Activated CD4-positive, alpha-beta memory T cell treated with anti-CD3 and anti-CD28 coated beads for 36 hours (primary cell): ENCODE measurements at regions not wholly inside any gene's neighbourhood (a gene's known extent, or its start where the extent isn't known, plus 50 kb on each side); places are given as distances from the start of the nearest gene placed in this dataset.

Experiments used
- CTCF ChIA-PET: fragments of 350-600 bp; sonication (Branson Sonifier 250); formaldehyde crosslinking; loops from one replicate; lab custom pipeline; 2021; ENCODE audit warnings: antibody characterized with exemption, inconsistent platforms; lab: Charles Lee
- POLR2A ChIA-PET: fragments of 350-600 bp; sonication (Branson Sonifier 250); formaldehyde crosslinking; loops from one replicate; lab custom pipeline; 2021; ENCODE audit warnings: antibody characterized with exemption; lab: Charles Lee
- DNase-seq: peaks from one replicate; pipeline ENCODE4 v3.0.0-alpha.2; 2020
- H3K27ac Mint-ChIP-seq: one replicate; pipeline ENCODE4 v1.8.0; 2021; ENCODE audit warnings: mixed read lengths
- H3K27me3 Mint-ChIP-seq: one replicate; pipeline ENCODE4 v1.8.0; 2021; ENCODE audit warnings: mixed read lengths
- H3K36me3 Mint-ChIP-seq: one replicate; pipeline ENCODE4 v1.8.0; 2021; ENCODE audit warnings: mixed read lengths
- H3K4me1 Mint-ChIP-seq: one replicate; pipeline ENCODE4 v1.8.0; 2021; ENCODE audit warnings: low read depth, mixed read lengths
- H3K4me3 Mint-ChIP-seq: one replicate; pipeline ENCODE4 v1.8.0; 2021; ENCODE audit warnings: mild to moderate bottlenecking, mixed read lengths
- H3K9me3 Mint-ChIP-seq: one replicate; pipeline ENCODE4 v1.8.0; 2021; ENCODE audit warnings: mixed read lengths
- intact Hi-C: fragments of 100-400 bp; cut with micrococcal nuclease; formaldehyde crosslinking; loops from one replicate; pipeline ENCODE4 v1.15.1; 2023

DNA sequence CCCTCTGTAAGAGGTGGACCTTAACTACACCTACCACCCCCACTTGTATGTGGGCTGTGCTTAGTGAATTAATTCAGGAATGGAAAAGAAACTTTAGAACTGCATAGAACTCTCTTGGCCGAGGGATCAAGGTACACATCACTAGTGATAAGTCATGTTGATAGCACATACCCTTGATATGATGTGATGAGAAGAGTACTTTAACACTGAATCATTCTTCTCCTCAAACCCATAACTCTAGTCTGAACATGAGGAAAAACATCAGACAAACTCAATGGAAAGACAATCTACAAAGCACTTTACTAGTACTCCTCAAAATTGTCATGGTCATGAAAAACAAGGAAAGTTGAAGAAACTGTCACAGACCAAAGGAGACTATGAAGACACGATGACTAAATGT, 87.6 kb downstream of the P2RY1 start:
- no peak overlapping the region for H3K27ac Mint-ChIP-seq
- H3K4me3 Mint-ChIP-seq: no peak overlapping the region
- ChIA-PET POLR2A (no interaction called here), CTCF (no interaction called here)
- H3K9me3 Mint-ChIP-seq: no peaks in the 10 kb centered on the region
- H3K36me3 Mint-ChIP-seq: no peaks in the 10 kb centered on the region
- no peaks in the 10 kb centered on the region for H3K27me3 Mint-ChIP-seq
- H3K4me1 Mint-ChIP-seq: no peaks in the 10 kb centered on the region
- DNase-seq: no peak
- intact Hi-C loops: no loop called here

DNA sequence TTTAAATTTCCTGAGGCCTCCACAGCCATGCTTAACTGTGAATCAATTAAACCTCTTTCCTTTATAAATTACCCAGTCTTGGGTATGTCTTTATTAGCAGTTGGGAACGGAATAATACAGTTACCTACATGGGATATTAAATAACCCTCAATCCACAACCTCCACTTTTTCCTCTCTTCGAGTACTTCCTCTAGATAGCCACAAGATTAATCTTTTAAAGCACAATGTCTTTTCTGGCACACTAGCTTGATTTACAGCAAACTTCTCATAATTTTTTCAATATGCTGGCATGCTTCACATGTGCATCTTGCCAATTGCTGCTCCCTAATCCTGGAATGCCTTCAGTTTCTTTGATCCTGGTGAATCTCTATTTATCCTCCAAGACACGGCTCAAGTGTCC, 92.2 kb downstream of the P2RY1 start:
- POLR2A ChIA-PET: no interaction called here
- Mint-ChIP-seq H3K4me3 (no peak overlapping the region), H3K27me3 (no peaks in the 10 kb centered on the region), H3K4me1 (no peaks in the 10 kb centered on the region), H3K27ac (no peak overlapping the region), H3K36me3 (no peaks in the 10 kb centered on the region), H3K9me3 (no peaks in the 10 kb centered on the region)
- DNase-seq: no peak
- CTCF ChIA-PET: no interaction called here
- intact Hi-C loops: no loop called here

DNA sequence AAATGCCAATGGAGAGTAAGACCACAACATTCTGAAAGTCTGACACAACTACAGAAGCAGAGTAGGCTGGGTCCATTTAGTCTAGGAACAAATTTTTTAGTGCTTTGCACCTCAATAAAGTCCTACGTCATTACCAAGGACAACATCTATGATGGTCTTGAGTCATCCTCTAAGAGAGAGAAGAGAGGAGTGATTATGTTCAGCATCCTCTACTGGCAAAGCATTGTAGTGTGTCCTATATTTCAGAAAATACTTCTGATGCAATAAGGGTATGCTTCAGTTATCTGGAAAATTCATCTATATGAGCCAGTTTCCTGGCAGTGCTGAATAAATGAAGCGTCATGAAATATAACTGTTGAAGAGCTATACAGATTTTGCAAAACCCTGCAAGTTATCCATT, 95.6 kb downstream of the P2RY1 start:
- no peaks in the 10 kb centered on the region for H3K27me3 Mint-ChIP-seq
- no peak overlapping the region for H3K27ac Mint-ChIP-seq
- no peak for DNase-seq
- no peaks in the 10 kb centered on the region for H3K36me3 Mint-ChIP-seq
- no peak overlapping the region for H3K4me3 Mint-ChIP-seq
- ChIA-PET POLR2A (no interaction called here), CTCF (no interaction called here)
- H3K4me1 Mint-ChIP-seq: no peaks in the 10 kb centered on the region
- no peaks in the 10 kb centered on the region for H3K9me3 Mint-ChIP-seq
- intact Hi-C loops: no loop called here

DNA sequence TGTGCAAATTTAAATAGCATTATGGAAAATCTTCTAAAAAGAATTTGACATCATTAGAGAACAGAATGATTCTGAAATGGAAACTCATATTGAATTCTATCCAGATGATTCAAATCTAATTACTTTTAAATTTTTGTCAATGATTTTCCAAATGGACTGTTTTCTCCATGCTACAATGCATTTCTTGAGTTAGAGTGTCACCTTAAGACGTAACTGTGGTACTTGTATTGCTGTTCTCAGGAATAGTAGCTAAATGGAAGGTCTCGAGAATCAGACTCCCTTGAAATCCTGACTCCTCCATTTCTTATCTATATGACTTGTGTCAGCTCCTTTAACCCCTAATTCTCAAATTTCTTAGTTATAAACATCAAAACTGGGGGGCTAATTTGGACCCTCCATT, 102.3 kb downstream of the P2RY1 start:
- Mint-ChIP-seq H3K9me3 (no peaks in the 10 kb centered on the region), H3K4me3 (no peak overlapping the region), H3K27ac (no peak overlapping the region), H3K27me3 (no peaks in the 10 kb centered on the region), H3K36me3 (no peaks in the 10 kb centered on the region), H3K4me1 (no peaks in the 10 kb centered on the region)
- no peak for DNase-seq
- ChIA-PET CTCF (no interaction called here), POLR2A (no interaction called here)
- intact Hi-C loops: no loop called here

DNA sequence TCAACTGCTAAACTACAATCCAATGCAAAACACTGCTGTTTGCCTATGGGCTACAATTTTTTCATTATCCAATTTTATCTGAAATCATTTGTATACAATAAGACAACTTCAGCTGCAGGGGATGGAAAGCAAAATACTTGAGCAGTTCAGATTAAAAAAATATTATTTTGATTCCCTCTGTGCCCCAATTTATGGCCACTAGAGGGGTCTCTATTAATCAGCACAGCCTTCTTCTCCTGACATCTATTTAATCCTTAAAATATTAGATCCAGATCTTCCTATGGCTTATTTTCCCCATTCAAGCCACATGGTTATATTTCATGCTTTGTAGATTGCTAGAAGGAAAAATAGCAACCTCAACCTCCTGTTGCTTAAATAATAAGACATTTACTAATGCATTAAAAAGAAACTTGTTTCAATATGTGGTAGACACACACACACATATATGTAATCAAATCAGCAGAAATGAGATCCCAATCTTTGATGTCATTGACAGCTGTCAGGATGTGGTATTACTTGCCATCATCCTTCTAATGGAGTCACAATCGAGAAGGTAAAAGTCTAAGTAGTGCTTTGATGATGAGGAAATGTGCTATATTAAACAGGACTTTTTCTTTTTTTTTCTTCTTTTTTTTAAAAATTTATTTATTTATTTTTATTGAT, 104.2 kb downstream of the P2RY1 start:
- no peak overlapping the region for H3K4me3 Mint-ChIP-seq
- POLR2A ChIA-PET: no interaction called here
- CTCF ChIA-PET: no interaction called here
- no peak overlapping the region for H3K27ac Mint-ChIP-seq
- peaks cover 3% of the 10 kb centered on the region for H3K27me3 Mint-ChIP-seq
- H3K4me1 Mint-ChIP-seq: no peaks in the 10 kb centered on the region
- DNase-seq: no peak
- no peaks in the 10 kb centered on the region for H3K36me3 Mint-ChIP-seq
- intact Hi-C loops: no loop called here
- no peaks in the 10 kb centered on the region for H3K9me3 Mint-ChIP-seq

DNA sequence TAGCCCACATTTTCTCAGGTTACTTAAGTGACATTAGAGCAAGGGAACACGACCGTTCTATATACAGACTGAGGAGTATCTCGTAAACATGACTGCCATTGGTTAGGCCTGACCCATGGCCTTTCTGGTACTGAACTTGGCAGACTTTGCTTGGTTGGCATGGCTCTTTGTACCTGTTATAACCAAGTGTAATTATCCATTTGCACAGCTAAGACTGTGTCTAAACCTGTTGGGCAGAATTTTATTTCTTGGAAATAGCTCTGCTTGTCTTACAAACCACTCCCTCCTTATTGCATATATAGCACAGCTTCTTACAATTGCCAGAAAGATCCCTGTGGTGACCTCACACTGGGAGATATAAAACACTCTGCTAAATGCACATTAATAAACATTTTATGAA, 106.9 kb downstream of the P2RY1 start:
- CTCF ChIA-PET: no interaction called here
- DNase-seq: no peak
- Mint-ChIP-seq H3K27me3 (peaks cover 3% of the 10 kb centered on the region), H3K4me1 (no peaks in the 10 kb centered on the region), H3K9me3 (no peaks in the 10 kb centered on the region), H3K4me3 (no peak overlapping the region), H3K36me3 (no peaks in the 10 kb centered on the region), H3K27ac (no peak overlapping the region)
- POLR2A ChIA-PET: no interaction called here
- intact Hi-C loops: no loop called here

DNA sequence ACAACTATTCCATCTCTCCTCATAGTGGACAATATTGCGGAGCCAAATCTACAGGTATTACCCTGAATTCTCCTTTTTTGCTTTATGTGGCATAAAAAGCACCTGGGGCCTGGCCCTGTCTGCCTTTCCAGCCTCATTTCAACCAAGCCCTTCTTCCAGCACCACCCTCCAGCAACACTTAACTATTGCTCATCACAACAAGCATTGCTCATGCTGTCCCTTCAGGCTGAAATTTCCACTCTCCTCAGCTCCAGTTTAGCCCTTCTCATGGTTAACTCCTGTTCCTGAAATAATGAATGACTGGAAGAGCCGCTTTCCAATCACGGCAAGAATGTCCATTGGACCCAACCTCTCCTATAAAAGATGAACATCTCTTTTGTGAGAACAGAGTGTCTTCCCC, 107.4 kb downstream of the P2RY1 start:
- Mint-ChIP-seq H3K27me3 (peaks cover 3% of the 10 kb centered on the region), H3K4me3 (no peak overlapping the region), H3K9me3 (no peaks in the 10 kb centered on the region), H3K4me1 (no peaks in the 10 kb centered on the region), H3K36me3 (no peaks in the 10 kb centered on the region), H3K27ac (no peak overlapping the region)
- intact Hi-C loops: no loop called here
- no peak for DNase-seq
- ChIA-PET POLR2A (no interaction called here), CTCF (no interaction called here)

DNA sequence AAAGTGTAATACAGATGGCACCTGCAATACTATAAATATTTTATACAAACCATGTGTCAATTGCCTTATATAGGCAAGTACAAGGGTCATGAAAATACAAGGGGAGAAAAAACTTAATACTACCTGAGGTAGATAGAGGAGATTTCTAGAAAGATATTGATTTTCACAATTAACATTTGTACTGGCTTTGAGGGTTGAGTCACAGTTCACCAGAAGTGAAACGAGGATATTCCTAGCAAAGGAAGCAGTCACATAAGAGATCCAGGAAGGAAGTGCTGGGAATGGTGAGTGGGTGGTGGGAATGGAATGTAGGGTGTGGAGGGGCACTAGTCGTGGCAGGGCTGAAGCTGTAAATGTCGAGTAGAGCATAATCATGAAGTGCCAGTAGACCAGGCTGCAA, 108.7 kb downstream of the P2RY1 start:
- intact Hi-C loops: no loop called here
- no peak for DNase-seq
- H3K9me3 Mint-ChIP-seq: no peaks in the 10 kb centered on the region
- H3K4me3 Mint-ChIP-seq: no peak overlapping the region
- H3K36me3 Mint-ChIP-seq: no peaks in the 10 kb centered on the region
- H3K4me1 Mint-ChIP-seq: no peaks in the 10 kb centered on the region
- H3K27me3 Mint-ChIP-seq: peaks cover 3% of the 10 kb centered on the region
- ChIA-PET CTCF (no interaction called here), POLR2A (no interaction called here)
- H3K27ac Mint-ChIP-seq: no peak overlapping the region

DNA sequence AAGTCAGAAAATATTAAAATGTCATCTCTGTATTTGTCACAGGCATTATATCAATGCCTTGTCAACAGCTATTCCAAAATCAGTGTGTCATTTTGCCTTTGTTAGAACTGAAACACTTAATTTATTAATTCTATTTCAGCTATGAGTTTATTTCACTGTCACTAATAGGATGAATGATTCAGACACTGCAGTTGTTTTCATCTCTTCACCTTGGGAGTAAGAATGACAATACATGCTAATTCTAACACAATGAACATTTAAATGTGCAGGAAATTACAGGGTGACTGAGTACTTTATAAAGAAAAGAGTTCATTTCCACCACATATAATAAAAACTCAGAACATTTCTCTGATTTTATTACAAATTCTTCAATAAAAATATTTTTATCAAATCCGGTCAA, 109.7 kb downstream of the P2RY1 start:
- no peaks in the 10 kb centered on the region for H3K9me3 Mint-ChIP-seq
- intact Hi-C loops: no loop called here
- H3K27me3 Mint-ChIP-seq: peaks cover 3% of the 10 kb centered on the region
- CTCF ChIA-PET: no interaction called here
- H3K4me1 Mint-ChIP-seq: no peaks in the 10 kb centered on the region
- POLR2A ChIA-PET: no interaction called here
- no peak for DNase-seq
- H3K27ac Mint-ChIP-seq: no peak overlapping the region
- H3K36me3 Mint-ChIP-seq: no peaks in the 10 kb centered on the region
- H3K4me3 Mint-ChIP-seq: no peak overlapping the region

DNA sequence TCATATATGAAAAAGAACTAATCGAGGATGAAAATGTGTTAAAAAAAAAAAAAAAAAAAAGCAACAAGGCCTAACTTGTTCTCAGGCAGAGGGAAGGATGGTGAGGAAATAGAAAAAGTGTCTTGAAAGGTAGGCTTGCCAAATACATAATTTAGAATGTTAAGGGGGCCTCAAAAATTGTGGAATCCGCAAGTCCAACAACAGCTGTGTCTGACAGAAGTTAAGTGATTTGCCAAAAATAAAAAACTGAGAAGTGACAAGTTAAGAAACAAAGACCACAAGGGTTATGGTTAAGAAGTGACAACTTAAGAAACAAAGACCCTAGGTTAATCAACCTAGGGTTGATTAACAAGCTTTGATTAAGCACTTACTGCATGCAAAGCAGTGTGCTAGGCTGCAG, 110.6 kb downstream of the P2RY1 start:
- H3K4me3 Mint-ChIP-seq: no peak overlapping the region
- peaks cover 3% of the 10 kb centered on the region for H3K27me3 Mint-ChIP-seq
- intact Hi-C loops: no loop called here
- H3K9me3 Mint-ChIP-seq: no peaks in the 10 kb centered on the region
- no peaks in the 10 kb centered on the region for H3K4me1 Mint-ChIP-seq
- no peak for DNase-seq
- ChIA-PET POLR2A (no interaction called here), CTCF (no interaction called here)
- H3K27ac Mint-ChIP-seq: no peak overlapping the region
- H3K36me3 Mint-ChIP-seq: no peaks in the 10 kb centered on the region

DNA sequence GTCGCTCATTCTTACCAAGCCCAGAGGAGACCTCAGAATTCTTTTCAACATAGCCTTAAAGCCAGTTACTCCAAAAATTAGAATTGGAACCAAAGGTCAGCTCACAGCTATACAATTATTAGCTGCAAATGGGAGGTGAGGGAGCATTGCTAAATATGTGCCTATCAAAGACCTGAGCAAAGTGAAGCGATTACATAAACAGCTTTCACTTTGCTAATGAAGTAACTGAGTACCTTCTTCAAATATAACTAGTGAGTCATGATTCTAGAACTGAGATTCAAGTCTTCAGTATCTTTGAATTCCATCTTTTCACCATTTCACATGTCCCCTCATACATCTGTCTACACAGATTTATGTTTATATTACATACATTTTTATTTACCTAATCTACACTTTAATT, 122.6 kb downstream of the P2RY1 start:
- no peaks in the 10 kb centered on the region for H3K4me1 Mint-ChIP-seq
- no peaks in the 10 kb centered on the region for H3K27me3 Mint-ChIP-seq
- POLR2A ChIA-PET: no interaction called here
- intact Hi-C loops: no loop called here
- no peak overlapping the region for H3K4me3 Mint-ChIP-seq
- CTCF ChIA-PET: no interaction called here
- no peak overlapping the region for H3K27ac Mint-ChIP-seq
- H3K36me3 Mint-ChIP-seq: no peaks in the 10 kb centered on the region
- no peak for DNase-seq
- no peaks in the 10 kb centered on the region for H3K9me3 Mint-ChIP-seq

DNA sequence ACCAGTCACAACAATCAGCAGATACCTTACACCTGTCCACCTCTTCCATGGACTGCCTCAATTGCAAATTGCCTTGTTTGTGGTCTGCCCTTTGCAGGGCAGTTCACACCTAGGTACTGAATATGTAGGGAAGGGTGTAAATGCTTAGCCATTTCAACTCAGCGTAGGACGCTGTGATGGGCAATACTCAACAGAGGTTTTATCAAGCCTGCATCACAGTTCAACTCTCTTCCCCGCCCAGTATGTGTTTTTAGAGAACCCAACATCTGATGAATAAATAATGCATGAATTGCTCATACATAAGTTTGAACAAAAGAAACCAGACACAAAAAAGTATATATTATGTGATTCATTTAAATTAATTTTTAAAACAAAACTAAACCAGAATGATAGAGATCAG, 124.4 kb downstream of the P2RY1 start:
- no peak overlapping the region for H3K4me3 Mint-ChIP-seq
- H3K36me3 Mint-ChIP-seq: no peaks in the 10 kb centered on the region
- H3K27ac Mint-ChIP-seq: no peak overlapping the region
- intact Hi-C loops: no loop called here
- ChIA-PET CTCF (no interaction called here), POLR2A (no interaction called here)
- no peaks in the 10 kb centered on the region for H3K4me1 Mint-ChIP-seq
- H3K9me3 Mint-ChIP-seq: no peaks in the 10 kb centered on the region
- no peak for DNase-seq
- H3K27me3 Mint-ChIP-seq: no peaks in the 10 kb centered on the region

DNA sequence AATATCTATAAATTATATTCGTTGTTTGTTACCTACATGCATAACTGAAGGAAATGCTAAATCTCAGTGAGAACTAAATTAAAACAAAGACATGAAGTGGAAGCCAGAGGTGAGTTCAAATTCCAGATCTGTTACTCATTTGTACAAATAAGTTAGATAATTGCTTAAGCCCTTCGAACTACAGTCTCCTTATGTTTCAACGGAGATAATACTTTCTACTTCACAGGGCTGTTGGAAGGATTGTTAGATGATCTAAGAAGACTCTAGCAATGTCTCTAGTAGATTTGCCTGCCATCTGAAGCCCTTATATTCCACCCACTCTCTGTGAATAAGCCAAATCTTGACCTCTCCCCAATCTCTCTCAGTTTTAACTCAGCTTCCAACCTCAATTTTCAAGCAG, 125.8 kb downstream of the P2RY1 start:
- Mint-ChIP-seq H3K27me3 (no peaks in the 10 kb centered on the region), H3K4me1 (no peaks in the 10 kb centered on the region), H3K9me3 (no peaks in the 10 kb centered on the region), H3K27ac (no peak overlapping the region), H3K36me3 (no peaks in the 10 kb centered on the region), H3K4me3 (no peak overlapping the region)
- POLR2A ChIA-PET: no interaction called here
- intact Hi-C loops: no loop called here
- CTCF ChIA-PET: no interaction called here
- no peak for DNase-seq
